ENCODE measurements at regions not wholly inside any gene's neighbourhood (a gene's known extent, or its start where the extent isn't known, plus 50 kb on each side); places are given as distances from the start of the nearest gene placed in this dataset.
"Not testable (repeated sequence)": the region's sequence is repeated elsewhere in the genome, so short reads cannot be mapped to it uniquely, and the experiment has no call there.

GRCh38 chr4:79659308-79659870 lies 251.4 kb upstream of the GK2 start:
- not testable (repeated sequence) for DNase-seq

- no peak for DNase-seq
Observed at GRCh38 chr4:79657379-79657778, 249.4 kb upstream of the GK2 start.

GRCh38 chr4:79653871-79654270 lies 245.8 kb upstream of the GK2 start:
- no peak for DNase-seq

- no peak for DNase-seq
Observed at GRCh38 chr4:79652738-79653137, 244.7 kb upstream of the GK2 start.

- no peak for DNase-seq
Observed at GRCh38 chr4:79652232-79652631, 244.2 kb upstream of the GK2 start.

GRCh38 chr4:79651456-79651855 lies 243.4 kb upstream of the GK2 start:
- no peak for DNase-seq

- no peak for DNase-seq
Observed at GRCh38 chr4:79650794-79651431, 242.9 kb upstream of the GK2 start.

GRCh38 chr4:79650217-79650616 lies 242.2 kb upstream of the GK2 start:
- no peak for DNase-seq

- DNase-seq, result no peak
Observed at GRCh38 chr4:79645942-79646341, 237.9 kb upstream of the GK2 start.

- no peak for DNase-seq
Observed at GRCh38 chr4:79638735-79639134, 230.7 kb upstream of the GK2 start.

GRCh38 chr4:79636991-79637390 lies 229.0 kb upstream of the GK2 start:
- DNase-seq, result no peak

- no peak for DNase-seq
Observed at GRCh38 chr4:79634111-79634510, 226.1 kb upstream of the GK2 start.

GRCh38 chr4:79632114-79632513 lies 224.1 kb upstream of the GK2 start:
- no peak for DNase-seq

GRCh38 chr4:79626611-79627010 lies 218.6 kb upstream of the GK2 start:
- DNase-seq, result no peak

GRCh38 chr4:79626101-79626500 lies 218.1 kb upstream of the GK2 start:
- no peak for DNase-seq

- no peak for DNase-seq
Observed at GRCh38 chr4:79625361-79625760, 217.3 kb upstream of the GK2 start.

- no peak for DNase-seq
Observed at GRCh38 chr4:79623021-79623870, 215.2 kb upstream of the GK2 start.

- DNase-seq, result no peak
Observed at GRCh38 chr4:79621061-79621460, 213.0 kb upstream of the GK2 start.

GRCh38 chr4:79620617-79621016 lies 212.6 kb upstream of the GK2 start:
- no peak for DNase-seq

GRCh38 chr4:79613269-79613935 lies 205.4 kb upstream of the GK2 start:
- DNase-seq, result no peak

- DNase-seq, result no peak
Observed at GRCh38 chr4:79611026-79611425, 203.0 kb upstream of the GK2 start.

- no peak for DNase-seq
Observed at GRCh38 chr4:79609817-79610216, 201.8 kb upstream of the GK2 start.

- DNase-seq, result no peak
Observed at GRCh38 chr4:79607979-79608378, 200.0 kb upstream of the GK2 start.

- DNase-seq, result no peak
Observed at GRCh38 chr4:79604152-79604551, 196.1 kb upstream of the GK2 start.
